NB4 (cell line): ENCODE measurements at regions not wholly inside any gene's neighbourhood (a gene's known extent, or its start where the extent isn't known, plus 50 kb on each side); places are given as distances from the start of the nearest gene placed in this dataset.

Source experiments
- DNase-seq: peaks from one replicate; pipeline ENCODE4 v3.0.0; 2010; ENCODE audit warnings: low read depth
- H3K4me3 ChIP-seq: one replicate; pipeline ENCODE4 v1.5.1; 2011; ENCODE audit warnings: mild to moderate bottlenecking, low read depth, low read length, moderate library complexity
- CTCF ChIP-seq: IDR thresholded peaks from one replicate; pipeline ENCODE4 v1.5.1; 2012; ENCODE audit warnings: low read depth, low read length
- MAX ChIP-seq: IDR thresholded peaks from 2 replicates; pipeline ENCODE4 v1.6.1; 2011; ENCODE audit warnings: low read depth, low read length
- MYC ChIP-seq: IDR thresholded peaks from 2 replicates; pipeline ENCODE4 v1.6.1; 2011; ENCODE audit warnings: low read depth, low read length
- POLR2A ChIP-seq: IDR thresholded peaks from 2 replicates; pipeline ENCODE4 v1.6.1; 2011; ENCODE audit warnings: mild to moderate bottlenecking; ENCODE audit not compliant: insufficient read length; ENCODE audit errors: extremely low read depth

- H3K4me3 ChIP-seq = no peak overlapping the region
- DNase-seq = no peak
- TF ChIP-seq CTCF (no peak), MYC (no peak), MAX (no peak), POLR2A (no peak)
These were observed 420.5 kb downstream of the STK39 start for GRCh38 chr2:167826906-167827305.

GRCh38 chr2:167825664-167826063 is 421.7 kb downstream of the STK39 start:
- TF ChIP-seq CTCF = no peak
- no peak for TF ChIP-seq MAX
- no peak for TF ChIP-seq POLR2A
- TF ChIP-seq MYC = no peak
- DNase-seq = no peak
- H3K4me3 ChIP-seq = no peak overlapping the region

- TF ChIP-seq CTCF = no peak
- no peak for TF ChIP-seq MAX
- TF ChIP-seq POLR2A = no peak
- TF ChIP-seq MYC = no peak
- no peak overlapping the region for H3K4me3 ChIP-seq
- no peak for DNase-seq
These were observed 424.5 kb downstream of the STK39 start for GRCh38 chr2:167822690-167823465.

- TF ChIP-seq CTCF (no peak), MYC (no peak), POLR2A (no peak), MAX (no peak)
- DNase-seq = no peak
- no peak overlapping the region for H3K4me3 ChIP-seq
These were observed 426.9 kb downstream of the STK39 start for GRCh38 chr2:167820488-167820887.

- H3K4me3 ChIP-seq = no peak overlapping the region
- no peak for DNase-seq
- TF ChIP-seq POLR2A (no peak), MYC (no peak), MAX (no peak), CTCF (no peak)
These were observed 428.9 kb downstream of the STK39 start for GRCh38 chr2:167818521-167818920.
